Activated CD8-positive, alpha-beta T cell treated with anti-CD3 and anti-CD28 coated beads for 36 hours (primary cell): ENCODE measurements at regions not wholly inside any gene's neighbourhood (a gene's known extent, or its start where the extent isn't known, plus 50 kb on each side); places are given as distances from the start of the nearest gene placed in this dataset.

ENCODE experiments used
- ATAC-seq: fragments of 200-7000 bp; cut with Tn5 transposase; one replicate; pipeline ENCODE4 v1.10.0; 2021; ENCODE audit warnings: mild to moderate bottlenecking, moderate library complexity
- CTCF ChIA-PET: fragments of 350-600 bp; sonication (Branson Sonifier 250); formaldehyde crosslinking; loops from one replicate; lab custom pipeline; 2021; ENCODE audit warnings: antibody characterized with exemption; lab: Charles Lee
- POLR2A ChIA-PET: fragments of 350-600 bp; sonication (Branson Sonifier 250); formaldehyde crosslinking; loops from one replicate; lab custom pipeline; 2021; ENCODE audit warnings: antibody characterized with exemption; lab: Charles Lee
- DNase-seq: peaks from one replicate; pipeline ENCODE4 v3.0.0-alpha.2; 2020
- H3K27ac Mint-ChIP-seq: one replicate; pipeline ENCODE4 v1.8.0; 2021; ENCODE audit warnings: mild to moderate bottlenecking, mixed read lengths
- H3K27me3 Mint-ChIP-seq: one replicate; pipeline ENCODE4 v1.8.0; 2021; ENCODE audit warnings: mixed read lengths
- H3K36me3 Mint-ChIP-seq: one replicate; pipeline ENCODE4 v1.8.0; 2021; ENCODE audit warnings: low read depth, mixed read lengths
- H3K4me1 Mint-ChIP-seq: one replicate; pipeline ENCODE4 v1.8.0; 2021; ENCODE audit warnings: low read depth, mixed read lengths
- H3K4me3 Mint-ChIP-seq: one replicate; pipeline ENCODE4 v1.8.0; 2021; ENCODE audit warnings: mild to moderate bottlenecking, moderate library complexity, mixed read lengths
- H3K9me3 Mint-ChIP-seq: one replicate; pipeline ENCODE4 v1.8.0; 2021; ENCODE audit warnings: mixed read lengths
- intact Hi-C: fragments of 100-400 bp; cut with micrococcal nuclease; formaldehyde crosslinking; loops from one replicate; pipeline ENCODE4 v1.10.0; 2022
- TF ChIP-seq, protein P1 (sequence below): fragments of 200-600 bp; IDR thresholded peaks from one replicate; pipeline ENCODE4 v1.8.0; 2022; ENCODE audit warnings: antibody characterized with exemption, mild to moderate bottlenecking

- intact Hi-C loops: no loop called here
- POLR2A ChIA-PET: no interaction called here
- H3K36me3 Mint-ChIP-seq: no peaks in the 10 kb centered on the region
- CTCF ChIA-PET: no interaction called here
- no peak overlapping the region for H3K27ac Mint-ChIP-seq
- H3K9me3 Mint-ChIP-seq: peaks cover 12% of the 10 kb centered on the region
- ATAC-seq: no peak
- TF ChIP-seq, protein P1, sequence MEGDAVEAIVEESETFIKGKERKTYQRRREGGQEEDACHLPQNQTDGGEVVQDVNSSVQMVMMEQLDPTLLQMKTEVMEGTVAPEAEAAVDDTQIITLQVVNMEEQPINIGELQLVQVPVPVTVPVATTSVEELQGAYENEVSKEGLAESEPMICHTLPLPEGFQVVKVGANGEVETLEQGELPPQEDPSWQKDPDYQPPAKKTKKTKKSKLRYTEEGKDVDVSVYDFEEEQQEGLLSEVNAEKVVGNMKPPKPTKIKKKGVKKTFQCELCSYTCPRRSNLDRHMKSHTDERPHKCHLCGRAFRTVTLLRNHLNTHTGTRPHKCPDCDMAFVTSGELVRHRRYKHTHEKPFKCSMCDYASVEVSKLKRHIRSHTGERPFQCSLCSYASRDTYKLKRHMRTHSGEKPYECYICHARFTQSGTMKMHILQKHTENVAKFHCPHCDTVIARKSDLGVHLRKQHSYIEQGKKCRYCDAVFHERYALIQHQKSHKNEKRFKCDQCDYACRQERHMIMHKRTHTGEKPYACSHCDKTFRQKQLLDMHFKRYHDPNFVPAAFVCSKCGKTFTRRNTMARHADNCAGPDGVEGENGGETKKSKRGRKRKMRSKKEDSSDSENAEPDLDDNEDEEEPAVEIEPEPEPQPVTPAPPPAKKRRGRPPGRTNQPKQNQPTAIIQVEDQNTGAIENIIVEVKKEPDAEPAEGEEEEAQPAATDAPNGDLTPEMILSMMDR: no peak
- no peak overlapping the region for H3K4me3 Mint-ChIP-seq
- DNase-seq: no peak
- no peaks in the 10 kb centered on the region for H3K27me3 Mint-ChIP-seq
- no peaks in the 10 kb centered on the region for H3K4me1 Mint-ChIP-seq
These were observed 739.1 kb downstream of the GBE1 start for GRCh38 chr3:81022339-81022738.

DNA sequence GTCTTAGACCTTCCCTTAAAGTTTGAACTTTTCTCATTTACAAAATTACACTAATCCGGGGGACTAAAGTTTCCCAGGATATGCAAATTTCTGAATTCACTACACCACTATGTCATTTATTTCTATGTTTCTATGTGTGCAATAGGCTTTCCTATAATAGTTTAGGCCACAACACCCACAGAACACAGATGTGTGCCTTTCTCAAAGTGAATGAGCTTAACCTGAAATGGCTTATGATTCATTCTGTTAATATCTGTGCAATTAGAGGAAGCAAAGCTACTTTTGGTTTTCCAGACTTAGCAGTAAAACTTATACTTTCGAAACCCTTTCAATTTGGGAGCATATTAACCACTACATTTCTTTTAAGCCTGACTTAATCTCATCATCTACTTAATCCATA lies 748.1 kb downstream of the GBE1 start:
- Mint-ChIP-seq H3K4me3 (no peak overlapping the region), H3K27ac (no peak overlapping the region), H3K4me1 (no peaks in the 10 kb centered on the region), H3K9me3 (peaks cover 10% of the 10 kb centered on the region), H3K36me3 (no peaks in the 10 kb centered on the region), H3K27me3 (no peaks in the 10 kb centered on the region)
- ATAC-seq (no peak), DNase-seq (no peak)
- TF ChIP-seq, protein P1: no peak
- intact Hi-C loops: no loop called here
- CTCF ChIA-PET: no interaction called here
- POLR2A ChIA-PET: no interaction called here

GRCh38 chr3:81005992-81006391 lies 755.5 kb downstream of the GBE1 start:
- H3K27ac Mint-ChIP-seq: no peak overlapping the region
- no peaks in the 10 kb centered on the region for H3K36me3 Mint-ChIP-seq
- ChIA-PET POLR2A (no interaction called here), CTCF (interaction anchor here (0.9 kb wide), 1 partner anchor 18 kb away, joined by 3 read pairs; no protein-coding TSS in a partner anchor)
- DNase-seq (no peak), ATAC-seq (no peak)
- H3K27me3 Mint-ChIP-seq: no peaks in the 10 kb centered on the region
- TF ChIP-seq, protein P1: no peak
- H3K4me3 Mint-ChIP-seq: no peak overlapping the region
- intact Hi-C loops: no loop called here
- peaks cover 4% of the 10 kb centered on the region for H3K9me3 Mint-ChIP-seq
- no peaks in the 10 kb centered on the region for H3K4me1 Mint-ChIP-seq

DNA sequence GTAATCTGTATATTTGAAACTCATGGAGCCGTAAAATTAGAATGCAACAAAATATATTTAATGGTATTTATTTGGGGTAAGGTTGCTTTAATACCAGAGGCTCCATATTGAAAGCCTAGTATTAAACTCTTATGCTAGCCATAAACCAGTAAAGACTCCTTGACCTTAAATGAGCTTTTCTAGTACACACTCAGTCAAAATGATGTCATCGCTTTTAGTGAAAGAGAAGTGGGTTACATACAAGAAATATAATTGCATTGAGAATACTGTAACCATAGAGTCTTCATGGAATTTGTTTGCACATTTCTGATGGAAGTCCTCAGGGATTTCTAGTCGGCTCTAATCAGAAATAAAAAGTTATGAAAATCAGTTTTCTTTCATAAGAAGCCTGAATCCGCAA lies 757.6 kb downstream of the GBE1 start:
- DNase-seq (no peak), ATAC-seq (no peak)
- POLR2A ChIA-PET: no interaction called here
- no peaks in the 10 kb centered on the region for H3K4me1 Mint-ChIP-seq
- peaks cover 4% of the 10 kb centered on the region for H3K9me3 Mint-ChIP-seq
- intact Hi-C loops: no loop called here
- no peaks in the 10 kb centered on the region for H3K27me3 Mint-ChIP-seq
- TF ChIP-seq, protein P1: no peak
- H3K27ac Mint-ChIP-seq: no peak overlapping the region
- H3K4me3 Mint-ChIP-seq: no peak overlapping the region
- CTCF ChIA-PET: no interaction called here
- H3K36me3 Mint-ChIP-seq: no peaks in the 10 kb centered on the region

DNA sequence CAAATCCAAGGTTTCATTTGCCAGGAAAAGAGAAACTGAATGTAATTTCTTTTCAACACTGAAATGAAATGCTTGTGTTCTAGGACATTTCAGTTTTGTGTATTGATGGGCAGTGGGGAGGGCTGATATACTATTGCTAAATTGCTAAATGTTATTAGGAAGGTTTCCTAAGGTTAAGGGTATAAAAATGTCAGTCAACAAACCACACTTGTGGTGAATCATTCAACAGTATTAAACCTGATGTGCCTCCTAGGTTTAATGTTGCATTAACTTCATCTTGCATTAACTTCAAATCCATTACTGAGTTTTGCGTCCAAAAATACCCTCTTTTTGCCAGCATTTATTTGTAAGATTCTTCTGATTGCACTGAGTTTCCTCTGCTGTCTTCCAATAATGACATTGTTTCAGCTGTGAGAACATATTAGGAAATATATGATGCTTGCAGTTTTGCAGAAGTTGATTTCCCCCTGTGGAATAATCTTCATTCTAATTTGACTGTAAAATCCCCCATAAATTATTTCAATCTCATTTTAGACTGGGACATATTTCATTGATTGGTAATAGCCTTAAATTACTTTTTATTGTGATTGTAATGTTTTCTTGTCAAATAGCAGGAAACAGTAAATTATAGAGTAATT lies 758.3 kb downstream of the GBE1 start:
- DNase-seq (no peak), ATAC-seq (no peak)
- Mint-ChIP-seq H3K4me3 (no peak overlapping the region), H3K27me3 (no peaks in the 10 kb centered on the region), H3K4me1 (no peaks in the 10 kb centered on the region), H3K27ac (no peak overlapping the region), H3K36me3 (no peaks in the 10 kb centered on the region), H3K9me3 (peaks cover 4% of the 10 kb centered on the region)
- intact Hi-C loops: no loop called here
- TF ChIP-seq, protein P1: no peak
- POLR2A ChIA-PET: no interaction called here
- CTCF ChIA-PET: no interaction called here
